ENCODE measurements at regions not wholly inside any gene's neighbourhood (a gene's known extent, or its start where the extent isn't known, plus 50 kb on each side); places are given as distances from the start of the nearest gene placed in this dataset.

- no peak for TF ChIP-seq ZFP3 (CRISPR knock-in tag; IDR thresholded peaks at IDR 0.05)
- TF ChIP-seq, protein P1, sequence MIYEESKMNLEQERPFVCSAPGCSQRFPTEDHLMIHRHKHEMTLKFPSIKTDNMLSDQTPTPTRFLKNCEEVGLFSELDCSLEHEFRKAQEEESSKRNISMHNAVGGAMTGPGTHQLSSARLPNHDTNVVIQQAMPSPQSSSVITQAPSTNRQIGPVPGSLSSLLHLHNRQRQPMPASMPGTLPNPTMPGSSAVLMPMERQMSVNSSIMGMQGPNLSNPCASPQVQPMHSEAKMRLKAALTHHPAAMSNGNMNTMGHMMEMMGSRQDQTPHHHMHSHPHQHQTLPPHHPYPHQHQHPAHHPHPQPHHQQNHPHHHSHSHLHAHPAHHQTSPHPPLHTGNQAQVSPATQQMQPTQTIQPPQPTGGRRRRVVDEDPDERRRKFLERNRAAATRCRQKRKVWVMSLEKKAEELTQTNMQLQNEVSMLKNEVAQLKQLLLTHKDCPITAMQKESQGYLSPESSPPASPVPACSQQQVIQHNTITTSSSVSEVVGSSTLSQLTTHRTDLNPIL (CRISPR knock-in tag; IDR thresholded peaks at IDR 0.05; ENCODE audit: low read depth), result no peak
- no peak for TF ChIP-seq ZNF70 (CRISPR knock-in tag; IDR thresholded peaks at IDR 0.05)
- TF ChIP-seq, protein P2, sequence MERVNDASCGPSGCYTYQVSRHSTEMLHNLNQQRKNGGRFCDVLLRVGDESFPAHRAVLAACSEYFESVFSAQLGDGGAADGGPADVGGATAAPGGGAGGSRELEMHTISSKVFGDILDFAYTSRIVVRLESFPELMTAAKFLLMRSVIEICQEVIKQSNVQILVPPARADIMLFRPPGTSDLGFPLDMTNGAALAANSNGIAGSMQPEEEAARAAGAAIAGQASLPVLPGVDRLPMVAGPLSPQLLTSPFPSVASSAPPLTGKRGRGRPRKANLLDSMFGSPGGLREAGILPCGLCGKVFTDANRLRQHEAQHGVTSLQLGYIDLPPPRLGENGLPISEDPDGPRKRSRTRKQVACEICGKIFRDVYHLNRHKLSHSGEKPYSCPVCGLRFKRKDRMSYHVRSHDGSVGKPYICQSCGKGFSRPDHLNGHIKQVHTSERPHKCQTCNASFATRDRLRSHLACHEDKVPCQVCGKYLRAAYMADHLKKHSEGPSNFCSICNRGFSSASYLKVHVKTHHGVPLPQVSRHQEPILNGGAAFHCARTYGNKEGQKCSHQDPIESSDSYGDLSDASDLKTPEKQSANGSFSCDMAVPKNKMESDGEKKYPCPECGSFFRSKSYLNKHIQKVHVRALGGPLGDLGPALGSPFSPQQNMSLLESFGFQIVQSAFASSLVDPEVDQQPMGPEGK (CRISPR knock-in tag; IDR thresholded peaks at IDR 0.05; ENCODE audit: borderline replicate concordance), result no peak
- TF ChIP-seq CSDC2 (CRISPR knock-in tag; IDR thresholded peaks at IDR 0.05), result no peak
- TF ChIP-seq ZFP30 (CRISPR knock-in tag; IDR thresholded peaks at IDR 0.05), result no peak
- no peak for TF ChIP-seq CSRNP3 (CRISPR knock-in tag; IDR thresholded peaks at IDR 0.05)
- TF ChIP-seq, protein P3, sequence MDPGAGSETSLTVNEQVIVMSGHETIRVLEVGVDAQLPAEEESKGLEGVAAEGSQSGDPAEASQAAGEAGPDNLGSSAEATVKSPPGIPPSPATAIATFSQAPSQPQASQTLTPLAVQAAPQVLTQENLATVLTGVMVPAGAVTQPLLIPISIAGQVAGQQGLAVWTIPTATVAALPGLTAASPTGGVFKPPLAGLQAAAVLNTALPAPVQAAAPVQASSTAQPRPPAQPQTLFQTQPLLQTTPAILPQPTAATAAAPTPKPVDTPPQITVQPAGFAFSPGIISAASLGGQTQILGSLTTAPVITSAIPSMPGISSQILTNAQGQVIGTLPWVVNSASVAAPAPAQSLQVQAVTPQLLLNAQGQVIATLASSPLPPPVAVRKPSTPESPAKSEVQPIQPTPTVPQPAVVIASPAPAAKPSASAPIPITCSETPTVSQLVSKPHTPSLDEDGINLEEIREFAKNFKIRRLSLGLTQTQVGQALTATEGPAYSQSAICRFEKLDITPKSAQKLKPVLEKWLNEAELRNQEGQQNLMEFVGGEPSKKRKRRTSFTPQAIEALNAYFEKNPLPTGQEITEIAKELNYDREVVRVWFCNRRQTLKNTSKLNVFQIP (CRISPR knock-in tag; IDR thresholded peaks at IDR 0.05; ENCODE audit: borderline replicate concordance, low read depth), result no peak
- TF ChIP-seq, protein P4, sequence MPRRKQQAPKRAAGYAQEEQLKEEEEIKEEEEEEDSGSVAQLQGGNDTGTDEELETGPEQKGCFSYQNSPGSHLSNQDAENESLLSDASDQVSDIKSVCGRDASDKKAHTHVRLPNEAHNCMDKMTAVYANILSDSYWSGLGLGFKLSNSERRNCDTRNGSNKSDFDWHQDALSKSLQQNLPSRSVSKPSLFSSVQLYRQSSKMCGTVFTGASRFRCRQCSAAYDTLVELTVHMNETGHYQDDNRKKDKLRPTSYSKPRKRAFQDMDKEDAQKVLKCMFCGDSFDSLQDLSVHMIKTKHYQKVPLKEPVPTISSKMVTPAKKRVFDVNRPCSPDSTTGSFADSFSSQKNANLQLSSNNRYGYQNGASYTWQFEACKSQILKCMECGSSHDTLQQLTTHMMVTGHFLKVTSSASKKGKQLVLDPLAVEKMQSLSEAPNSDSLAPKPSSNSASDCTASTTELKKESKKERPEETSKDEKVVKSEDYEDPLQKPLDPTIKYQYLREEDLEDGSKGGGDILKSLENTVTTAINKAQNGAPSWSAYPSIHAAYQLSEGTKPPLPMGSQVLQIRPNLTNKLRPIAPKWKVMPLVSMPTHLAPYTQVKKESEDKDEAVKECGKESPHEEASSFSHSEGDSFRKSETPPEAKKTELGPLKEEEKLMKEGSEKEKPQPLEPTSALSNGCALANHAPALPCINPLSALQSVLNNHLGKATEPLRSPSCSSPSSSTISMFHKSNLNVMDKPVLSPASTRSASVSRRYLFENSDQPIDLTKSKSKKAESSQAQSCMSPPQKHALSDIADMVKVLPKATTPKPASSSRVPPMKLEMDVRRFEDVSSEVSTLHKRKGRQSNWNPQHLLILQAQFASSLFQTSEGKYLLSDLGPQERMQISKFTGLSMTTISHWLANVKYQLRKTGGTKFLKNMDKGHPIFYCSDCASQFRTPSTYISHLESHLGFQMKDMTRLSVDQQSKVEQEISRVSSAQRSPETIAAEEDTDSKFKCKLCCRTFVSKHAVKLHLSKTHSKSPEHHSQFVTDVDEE (CRISPR knock-in tag; IDR thresholded peaks at IDR 0.05), result no peak
- TF ChIP-seq ZNF8 (CRISPR knock-in tag; IDR thresholded peaks at IDR 0.05), result no peak
Observed at GRCh38 chr11:82009133-82009532, 724.5 kb downstream of the FAM181B start.

All from SK-N-SH treated with all-trans-retinoic acid at 6 μM for 48 hours (cell line).